NCI-H1092 treated with DMSO at 0.1 percent for 48 hours (cell line): ENCODE measurements at regions not wholly inside any gene's neighbourhood (a gene's known extent, or its start where the extent isn't known, plus 50 kb on each side); places are given as distances from the start of the nearest gene placed in this dataset.

Experiments
- DNase-seq: peaks from one replicate; lab custom pipeline; 2025; lab: John Stamatoyannopoulos, UW

DNA sequence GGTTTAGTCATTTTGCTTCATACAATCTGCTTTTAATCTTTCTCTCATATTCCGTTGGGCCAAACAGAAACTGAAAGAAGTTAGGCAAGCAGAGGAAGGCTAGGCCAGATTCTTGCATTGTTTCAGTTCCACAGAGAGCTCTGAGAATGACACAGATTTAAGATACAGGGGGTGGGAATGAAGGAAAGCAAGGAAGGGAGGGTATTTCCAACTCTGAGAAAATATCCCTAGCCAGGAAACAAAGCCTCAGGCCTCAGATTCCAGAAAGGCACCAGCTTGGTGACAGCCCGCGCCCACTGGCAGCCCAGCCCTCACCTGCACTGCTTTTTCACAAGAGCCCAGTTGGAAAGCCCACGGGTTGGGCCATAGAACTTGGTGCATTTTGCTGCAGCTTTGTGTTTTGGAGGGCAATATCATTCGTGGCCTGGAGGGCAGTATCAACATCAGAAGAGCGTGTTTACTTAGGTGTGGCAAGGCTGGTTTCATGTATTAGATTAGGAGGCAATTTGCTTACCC, 63.5 kb downstream of the ENC1 start:
- DNase-seq, result no peak

GRCh38 chr5:74575741-74576538, 64.6 kb downstream of the ENC1 start:
- DNase-seq, result no peak

DNA sequence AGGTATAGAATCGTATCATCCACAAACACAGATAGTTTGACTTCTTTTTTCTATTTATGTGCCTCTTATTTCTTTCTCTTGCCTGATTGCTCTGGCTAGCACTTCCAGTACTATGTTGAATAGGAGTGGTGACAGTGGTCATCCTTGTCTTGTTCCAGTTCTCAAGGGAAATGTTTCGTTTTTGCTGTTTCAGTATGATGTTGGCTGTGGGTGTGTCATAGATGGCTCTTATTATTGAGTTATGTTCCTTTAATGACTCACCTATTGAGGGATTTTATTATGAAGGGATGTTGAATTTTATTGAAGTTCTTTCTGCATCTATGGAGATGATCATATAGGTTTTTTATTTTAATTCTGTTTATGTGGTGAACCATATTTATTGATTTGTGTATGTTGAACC, 70.3 kb downstream of the ENC1 start:
- no peak for DNase-seq

- DNase-seq, result no peak
Measured at GRCh38 chr5:74567411-74567995, 73.0 kb downstream of the ENC1 start.

DNA sequence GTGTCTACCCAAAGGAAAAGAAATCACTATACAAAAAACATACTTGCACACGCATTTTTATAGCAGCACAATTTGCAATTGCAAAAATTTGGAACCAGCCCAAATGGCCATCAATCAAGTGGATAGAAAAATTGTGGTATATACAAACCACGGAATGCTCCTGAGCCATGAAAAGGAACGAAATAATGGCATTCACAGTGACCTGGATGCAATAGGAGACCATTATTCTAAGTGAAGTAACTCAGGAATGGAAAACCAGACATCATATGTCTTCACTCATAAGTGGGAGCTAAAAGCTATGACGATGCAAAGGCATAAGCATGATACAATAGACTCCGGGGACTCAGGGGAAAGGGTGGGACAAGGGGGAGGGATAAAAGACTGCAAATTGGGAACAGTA, 78.4 kb downstream of the ENC1 start:
- DNase-seq, result no peak

GRCh38 chr5:74560245-74560644, 80.3 kb downstream of the ENC1 start:
- no peak for DNase-seq

- DNase-seq, result no peak
Measured at GRCh38 chr5:74556631-74557595, 83.6 kb downstream of the ENC1 start.

DNA sequence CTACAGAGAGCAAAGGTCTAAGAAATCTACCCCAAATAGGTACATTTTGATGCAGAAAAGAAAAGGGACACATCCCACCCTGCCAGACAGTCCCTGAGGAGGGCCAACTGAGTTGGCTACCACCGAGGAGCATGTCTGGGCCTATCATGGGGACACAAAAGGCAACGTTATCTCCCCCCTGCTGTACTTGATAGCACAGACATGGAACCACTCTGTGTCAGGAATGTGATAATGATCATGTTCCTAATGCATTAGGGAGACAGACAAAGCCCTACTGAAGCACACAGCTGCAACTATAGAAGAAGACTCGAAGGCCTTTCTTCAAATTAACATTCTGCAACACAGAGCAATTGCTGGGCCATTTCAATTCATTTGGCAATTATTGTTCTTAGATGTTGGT, 84.5 kb downstream of the ENC1 start:
- DNase-seq, result no peak

DNA sequence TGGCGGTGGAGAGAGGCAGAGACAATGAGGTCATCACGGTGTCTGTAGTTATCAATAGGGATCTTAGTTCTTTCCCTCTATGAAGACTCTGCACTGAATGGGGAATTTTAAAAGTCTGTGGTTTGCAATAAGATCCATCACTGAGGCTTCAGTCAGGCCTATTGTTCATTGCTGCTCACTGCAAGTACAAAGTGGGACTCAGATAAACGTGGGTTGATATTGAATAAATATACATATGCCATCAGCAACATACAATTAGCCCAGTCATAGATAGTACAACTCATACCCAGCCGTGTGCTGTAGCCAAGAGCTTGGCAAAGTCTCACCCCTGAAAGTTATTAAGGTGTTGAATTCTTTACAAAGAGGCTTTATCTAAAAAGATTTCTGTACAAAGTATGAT, 88.4 kb downstream of the ENC1 start:
- no peak for DNase-seq

DNA sequence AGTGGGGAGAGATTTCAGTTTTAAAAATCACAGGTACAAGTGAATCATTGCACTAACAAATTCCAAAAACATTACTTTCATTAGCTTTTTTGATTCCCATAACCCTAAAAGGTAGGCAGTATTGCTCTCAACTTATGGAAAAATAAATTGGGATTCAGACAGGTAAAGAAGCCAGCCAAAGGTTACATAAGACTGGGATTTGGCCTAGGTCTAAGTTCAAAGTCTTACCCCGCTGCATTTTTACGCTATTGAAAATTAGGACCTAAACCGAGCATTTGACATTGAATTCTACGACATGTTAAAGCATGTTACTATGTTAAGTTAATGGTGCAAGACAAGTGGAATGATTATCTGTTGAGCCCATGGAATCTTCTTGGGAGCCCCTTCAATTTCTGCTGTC, 89.6 kb downstream of the ENC1 start:
- no peak for DNase-seq

GRCh38 chr5:74549384-74549783, 91.1 kb downstream of the ENC1 start:
- DNase-seq, result no peak

DNA sequence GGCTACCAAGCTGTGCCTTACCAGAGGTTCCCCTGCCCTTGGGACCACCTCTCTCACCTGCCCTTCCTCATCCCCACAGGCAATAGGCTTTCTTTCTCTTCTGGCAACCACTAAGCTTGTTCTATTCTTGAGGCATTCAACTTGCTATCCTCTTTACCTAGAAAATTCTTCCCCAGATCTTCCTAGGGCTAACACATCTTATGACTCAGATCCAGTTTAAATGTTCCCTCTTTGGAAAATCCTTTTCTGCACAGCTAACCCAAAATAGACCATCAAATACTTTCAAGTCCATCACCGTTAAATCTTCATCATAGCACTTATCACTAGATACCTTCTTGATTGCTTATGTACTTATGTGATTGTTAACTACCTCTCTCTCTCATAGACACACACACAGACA, 93.7 kb downstream of the ENC1 start:
- DNase-seq, result no peak

DNA sequence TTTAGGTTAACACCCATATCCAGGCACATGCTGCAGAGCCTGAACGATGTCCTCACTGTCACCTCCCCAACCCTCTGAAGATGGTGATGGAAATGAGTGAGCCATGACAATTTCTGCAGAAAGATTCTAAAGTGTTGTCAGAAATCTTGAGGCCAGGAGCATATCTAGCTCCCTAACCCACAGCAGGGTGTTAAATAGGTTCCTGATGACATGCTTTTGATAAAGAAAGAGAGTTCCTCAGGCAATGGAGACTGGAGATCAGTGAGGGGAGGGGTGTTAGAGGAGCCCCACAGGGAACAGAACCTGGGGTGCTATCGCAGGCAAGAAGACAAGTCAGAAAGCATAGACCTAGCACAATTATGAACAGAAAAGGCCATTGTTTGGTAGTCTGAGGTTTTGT, 95.7 kb downstream of the ENC1 start:
- no peak for DNase-seq

- peak; percentile 22 for DNase-seq
Measured at GRCh38 chr5:74543162-74543995, 97.1 kb downstream of the ENC1 start.

GRCh38 chr5:74542482-74542881, 98.0 kb downstream of the ENC1 start:
- no peak for DNase-seq

- no peak for DNase-seq
Measured at GRCh38 chr5:74541381-74541781, 99.1 kb downstream of the ENC1 start.

- no peak for DNase-seq
Measured at GRCh38 chr5:74540622-74541021, 99.9 kb downstream of the ENC1 start.

GRCh38 chr5:74539986-74540385, 100.5 kb downstream of the ENC1 start:
- DNase-seq, result no peak

DNA sequence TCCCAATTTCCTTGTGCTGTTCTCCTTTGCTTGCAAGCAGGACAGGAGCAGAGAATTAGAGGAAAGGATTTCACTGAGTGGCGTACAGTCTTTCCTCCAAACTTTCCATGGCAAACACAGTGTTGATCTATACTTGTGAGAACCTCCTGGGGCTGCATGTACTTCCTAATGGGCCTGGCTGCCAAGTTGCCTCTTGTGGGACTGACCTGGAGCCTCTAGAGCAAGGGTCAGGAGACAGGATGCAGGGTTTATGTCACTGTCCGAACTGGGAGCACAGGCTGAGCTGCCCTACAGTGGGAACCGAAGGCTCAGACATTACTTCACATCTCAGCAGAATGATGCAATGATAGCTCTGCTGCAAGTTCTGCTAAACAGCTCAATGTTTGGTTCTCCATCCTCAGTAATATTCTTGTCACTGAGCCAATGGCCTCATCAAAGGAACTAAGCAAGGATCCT, 102.3 kb downstream of the ENC1 start:
- no peak for DNase-seq

GRCh38 chr5:74536658-74537057, 103.9 kb downstream of the ENC1 start:
- no peak for DNase-seq

DNA sequence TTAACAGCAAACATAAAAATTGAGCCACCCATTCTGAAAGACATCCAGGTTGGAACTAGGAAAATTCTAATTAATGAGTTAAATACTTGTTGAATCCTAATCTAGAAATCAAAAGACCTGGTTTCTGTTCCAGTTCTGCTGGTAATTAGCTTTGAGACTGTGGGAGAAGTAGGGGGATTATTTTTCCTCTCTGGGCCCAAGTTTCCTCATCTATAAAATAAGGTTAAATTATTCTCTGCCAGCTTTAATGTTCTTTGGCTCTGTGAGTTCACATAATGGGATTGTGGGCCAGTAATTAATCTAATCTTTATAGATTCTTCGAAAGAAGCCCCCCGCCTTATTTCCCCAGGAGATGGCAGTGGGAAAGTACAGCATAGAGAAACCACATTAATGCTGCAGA, 104.6 kb downstream of the ENC1 start:
- DNase-seq, result no peak
